Upper lobe of left lung (tissue), 4 donors: ENCODE measurements at regions not wholly inside any gene's neighbourhood (a gene's known extent, or its start where the extent isn't known, plus 50 kb on each side); places are given as distances from the start of the nearest gene placed in this dataset.

ENCODE experiments used
- EP300 ChIP-seq, 4 donors: sonication (generic); formaldehyde crosslinking; IDR thresholded peaks; one replicate each; pipeline ENCODE4 v1.5.1; 2017; ENCODE audit warnings: antibody characterized with exemption in 4 of 4, control low read depth in 2 of 4
- POLR2A ChIP-seq, 4 donors: fragments of 450-650 bp; IDR thresholded peaks; one replicate each; pipeline ENCODE4 v1.5.1; 2016 to 2017; ENCODE audit warnings: antibody characterized with exemption in 4 of 4, mild to moderate bottlenecking in 2 of 4
- POLR2AphosphoS5 ChIP-seq, 2 donors: sonication (generic); formaldehyde crosslinking; IDR thresholded peaks; one replicate each; pipeline ENCODE4 v1.5.1; 2017; ENCODE audit warnings: antibody characterized with exemption in 2 of 2
- TF ChIP-seq, protein P1 (sequence below), 6 experiments: fragments of 450-650 bp in 4 of 6; fragments of 200-600 bp in 2 of 6; sonication (generic) in 2 of 6; IDR thresholded peaks; one replicate each; pipeline ENCODE4 v1.5.1; 2016 to 2019; ENCODE audit warnings: antibody characterized with exemption in 6 of 6

GRCh38 chr6:154602708-154603107 lies 92.2 kb upstream of the CNKSR3 start:
- TF ChIP-seq, protein P1, sequence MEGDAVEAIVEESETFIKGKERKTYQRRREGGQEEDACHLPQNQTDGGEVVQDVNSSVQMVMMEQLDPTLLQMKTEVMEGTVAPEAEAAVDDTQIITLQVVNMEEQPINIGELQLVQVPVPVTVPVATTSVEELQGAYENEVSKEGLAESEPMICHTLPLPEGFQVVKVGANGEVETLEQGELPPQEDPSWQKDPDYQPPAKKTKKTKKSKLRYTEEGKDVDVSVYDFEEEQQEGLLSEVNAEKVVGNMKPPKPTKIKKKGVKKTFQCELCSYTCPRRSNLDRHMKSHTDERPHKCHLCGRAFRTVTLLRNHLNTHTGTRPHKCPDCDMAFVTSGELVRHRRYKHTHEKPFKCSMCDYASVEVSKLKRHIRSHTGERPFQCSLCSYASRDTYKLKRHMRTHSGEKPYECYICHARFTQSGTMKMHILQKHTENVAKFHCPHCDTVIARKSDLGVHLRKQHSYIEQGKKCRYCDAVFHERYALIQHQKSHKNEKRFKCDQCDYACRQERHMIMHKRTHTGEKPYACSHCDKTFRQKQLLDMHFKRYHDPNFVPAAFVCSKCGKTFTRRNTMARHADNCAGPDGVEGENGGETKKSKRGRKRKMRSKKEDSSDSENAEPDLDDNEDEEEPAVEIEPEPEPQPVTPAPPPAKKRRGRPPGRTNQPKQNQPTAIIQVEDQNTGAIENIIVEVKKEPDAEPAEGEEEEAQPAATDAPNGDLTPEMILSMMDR (IDR thresholded peaks at IDR 0.05): no peak
- no peak for TF ChIP-seq POLR2AphosphoS5 (IDR thresholded peaks at IDR 0.05)
- TF ChIP-seq POLR2A (IDR thresholded peaks at IDR 0.05): no peak
- no peak for TF ChIP-seq EP300 (IDR thresholded peaks at IDR 0.05)
